Panc1 (cell line): ENCODE measurements at regions not wholly inside any gene's neighbourhood (a gene's known extent, or its start where the extent isn't known, plus 50 kb on each side); places are given as distances from the start of the nearest gene placed in this dataset.

Experiments used
- ATAC-seq: fragments of 200-7000 bp; cut with Tn5 transposase; 2 replicates; pipeline ENCODE4 v1.9.1; 2020; ENCODE audit warnings: mild to moderate bottlenecking, moderate library complexity
- BruUV-seq: library from RNA; stranded (reverse); fragments of 400-500 nt; replicated peaks from 2 replicates; lab custom pipeline; 2021; lab: Mats Ljungman, UMichigan
- CTCF ChIA-PET: fragments of 300-600 bp; sonication (Branson Sonifier 250); formaldehyde crosslinking; loops from one replicate; lab custom pipeline; 2022; ENCODE audit warnings: antibody characterized with exemption; lab: Charles Lee
- POLR2A ChIA-PET: fragments of 300-600 bp; sonication (Branson Sonifier 250); formaldehyde crosslinking; loops from one replicate; lab custom pipeline; 2022; ENCODE audit warnings: antibody characterized with exemption; lab: Charles Lee
- DNase-seq: peaks from one replicate; pipeline ENCODE4 v3.0.0-alpha.2; 2010; ENCODE audit warnings: low read depth, low spot score
- H3K27ac ChIP-seq: 2 replicates; pipeline ENCODE4 v1.5.1; 2011; ENCODE audit warnings: mild to moderate bottlenecking, low read length, inconsistent platforms
- H3K27me3 ChIP-seq: fragments of 200-500 bp; sonication (Bioruptor generic); 2 replicates; pipeline ENCODE4 v1.6.0; 2014; ENCODE audit warnings: low read length, inconsistent platforms; ENCODE audit not compliant: control insufficient read depth, insufficient read depth
- H3K36me3 ChIP-seq: fragments of 200-500 bp; sonication (Bioruptor generic); 2 replicates; pipeline ENCODE4 v1.5.1; 2014; ENCODE audit warnings: inconsistent platforms, mild to moderate bottlenecking, low read length, moderate library complexity; ENCODE audit not compliant: control insufficient read depth, insufficient read depth
- H3K4me1 ChIP-seq: 2 replicates; pipeline ENCODE4 v1.5.1; 2011; ENCODE audit warnings: inconsistent platforms, mild to moderate bottlenecking, low read length, moderate library complexity; ENCODE audit not compliant: control insufficient read depth, insufficient read depth
- H3K4me3 ChIP-seq, 2 experiments: 2 replicates each; pipeline ENCODE4 v1.5.1; 2011 to 2012; ENCODE audit warnings: low read depth in 2 of 2, low read length in 2 of 2, mild to moderate bottlenecking in 2 of 2, inconsistent platforms in 1 of 2, moderate library complexity in 1 of 2
- H3K9me3 ChIP-seq: fragments of 200-500 bp; sonication (Bioruptor generic); 2 replicates; pipeline ENCODE4 v1.5.1; 2014; ENCODE audit warnings: low read depth, mild to moderate bottlenecking, inconsistent platforms, low read length, moderate library complexity; ENCODE audit not compliant: control insufficient read depth, insufficient read depth
- CTCF ChIP-seq: fragments of 450-650 bp; IDR thresholded peaks from 2 replicates; pipeline ENCODE4 v1.5.1; 2017; ENCODE audit warnings: mild to moderate bottlenecking
- POLR2AphosphoS5 ChIP-seq: IDR thresholded peaks from 2 replicates; pipeline ENCODE4 v1.6.1; 2012; ENCODE audit warnings: mild to moderate bottlenecking, low read depth, low read length, moderate library complexity
- REST ChIP-seq, 2 experiments: IDR thresholded peaks; 2 replicates each; pipeline ENCODE4 v1.6.1; 2011 to 2012; ENCODE audit warnings: low read depth in 2 of 2, control low read depth in 1 of 2, low read length in 1 of 2, mild to moderate bottlenecking in 1 of 2, moderate library complexity in 1 of 2; ENCODE audit not compliant: insufficient read depth in 1 of 2
- SIN3A ChIP-seq: IDR thresholded peaks from 2 replicates; pipeline ENCODE4 v1.6.1; 2012; ENCODE audit warnings: low read depth, mild to moderate bottlenecking, low read length, moderate library complexity, borderline replicate concordance; ENCODE audit not compliant: insufficient read depth
- TCF7L2 ChIP-seq: IDR thresholded peaks from 2 replicates; pipeline ENCODE4 v1.6.1; 2011; ENCODE audit warnings: mild to moderate bottlenecking, low read depth, low read length, inconsistent platforms
- in situ Hi-C: cut with HindIII; loops from 2 replicates; pipeline ENCODE4 v1.10.0; 2016; ENCODE audit warnings: low sequenced_read_pairs, low pct_unique_long_range_greater_than_20kb
- intact Hi-C: fragments of 100-400 bp; cut with micrococcal nuclease; formaldehyde crosslinking; loops from one replicate; pipeline ENCODE4 v1.10.0; 2022; ENCODE audit not compliant: unreplicated experiment

DNA sequence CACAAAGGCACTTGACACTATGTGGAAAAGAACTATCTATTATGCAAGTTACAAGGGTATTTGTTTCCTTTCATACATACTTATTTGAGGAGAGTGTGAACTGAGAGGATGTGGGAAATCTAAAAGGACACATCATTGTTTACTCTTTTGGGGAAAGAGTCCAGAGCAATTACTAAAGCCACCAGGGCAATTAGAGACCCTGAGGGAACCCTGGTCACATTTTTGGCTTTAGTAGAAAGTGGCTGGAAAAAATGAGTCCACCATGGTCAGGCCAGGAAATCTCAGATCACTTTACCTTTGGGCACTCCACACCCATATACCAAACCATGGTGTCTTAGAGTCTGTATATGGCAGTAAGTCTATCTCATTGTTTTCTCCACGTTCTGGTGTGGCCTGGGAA lies 243.3 kb downstream of the HLX start:
- POLR2A ChIA-PET, result no interaction called here
- H3K9me3 ChIP-seq, result no peaks in the 10 kb centered on the region
- DNase-seq (no peak), ATAC-seq (no peak)
- CTCF ChIA-PET, result no interaction called here
- in situ Hi-C loops (no loop called here), intact Hi-C loops (no loop called here)
- no peak overlapping the region for H3K27ac ChIP-seq
- no peak for TF ChIP-seq TCF7L2
- no peak for TF ChIP-seq REST (IDR thresholded peaks at IDR 0.05; ENCODE audit: insufficient read depth in 1 of 2, low read depth in 2 of 2, low read length in 1 of 2)
- no peak for TF ChIP-seq CTCF
- no peak for TF ChIP-seq SIN3A
- TF ChIP-seq POLR2AphosphoS5, result no peak
- no peak overlapping the region for H3K4me3 ChIP-seq
- no TSS peak for BruUV-seq
- no peaks in the 10 kb centered on the region for H3K4me1 ChIP-seq
- no peaks in the 10 kb centered on the region for H3K27me3 ChIP-seq
- no peaks in the 10 kb centered on the region for H3K36me3 ChIP-seq

DNA sequence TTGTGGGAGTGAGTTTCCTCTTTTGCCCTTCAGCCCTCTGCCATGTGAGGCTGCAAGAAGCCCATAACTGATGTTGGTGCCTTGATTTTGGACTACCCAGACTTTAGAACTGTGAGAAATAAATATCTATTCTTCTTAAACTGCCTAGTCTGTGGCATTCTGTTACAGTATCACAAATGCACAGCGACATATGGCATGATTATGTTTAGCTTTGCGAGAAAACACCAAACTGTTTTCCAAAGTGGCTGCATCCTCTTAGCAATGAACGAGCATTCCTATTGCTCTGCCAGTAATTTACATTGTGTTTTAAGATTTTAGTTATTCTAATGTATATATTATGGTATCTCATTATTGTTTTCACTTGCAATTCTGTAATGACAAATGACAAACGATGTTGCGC lies 246.7 kb downstream of the HLX start:
- TF ChIP-seq TCF7L2, result no peak
- DNase-seq (no peak), ATAC-seq (no peak)
- Histone ChIP-seq H3K27ac (no peak overlapping the region), H3K4me1 (no peaks in the 10 kb centered on the region), H3K36me3 (no peaks in the 10 kb centered on the region), H3K27me3 (no peaks in the 10 kb centered on the region), H3K9me3 (no peaks in the 10 kb centered on the region), H3K4me3 (no peak overlapping the region)
- intact Hi-C loops, result no loop called here
- no TSS peak for BruUV-seq
- POLR2A ChIA-PET, result no interaction called here
- CTCF ChIA-PET, result no interaction called here
- in situ Hi-C loops, result no loop called here

GRCh38 chr1:221137666-221138065 lies 258.4 kb downstream of the HLX start:
- DNase-seq, result no peak
- ChIA-PET POLR2A (no interaction called here), CTCF (no interaction called here)
- Histone ChIP-seq H3K36me3 (no peaks in the 10 kb centered on the region), H3K4me1 (no peaks in the 10 kb centered on the region), H3K4me3 (no peak overlapping the region), H3K27me3 (no peaks in the 10 kb centered on the region), H3K27ac (no peak overlapping the region), H3K9me3 (no peaks in the 10 kb centered on the region)
- in situ Hi-C loops (no loop called here), intact Hi-C loops (no loop called here)
- TF ChIP-seq REST (IDR thresholded peaks at IDR 0.05; ENCODE audit: insufficient read depth in 1 of 2, low read depth in 2 of 2, low read length in 1 of 2), result no peak
- ATAC-seq, result no peak
- no TSS peak for BruUV-seq
